Activated naive CD4-positive, alpha-beta T cell treated with anti-CD3 and anti-CD28 coated beads, Interleukin-2, amount 10 ng/mL, durations not matched to agents 7 days and 5 days (primary cell): ENCODE measurements at regions not wholly inside any gene's neighbourhood (a gene's known extent, or its start where the extent isn't known, plus 50 kb on each side); places are given as distances from the start of the nearest gene placed in this dataset.

Source experiments
- CTCF ChIA-PET: fragments of 350-600 bp; sonication (Branson Sonifier 250); formaldehyde crosslinking; loops from one replicate; lab custom pipeline; 2021; ENCODE audit warnings: antibody characterized with exemption; lab: Charles Lee
- DNase-seq: peaks from one replicate; pipeline ENCODE4 v3.0.0-alpha.2; 2020
- H3K27ac Mint-ChIP-seq: one replicate; pipeline ENCODE4 v1.8.0; 2021; ENCODE audit warnings: mild to moderate bottlenecking, moderate library complexity, mixed read lengths
- H3K27me3 Mint-ChIP-seq: one replicate; pipeline ENCODE4 v1.8.0; 2021; ENCODE audit warnings: mild to moderate bottlenecking, mixed read lengths
- H3K36me3 Mint-ChIP-seq: one replicate; pipeline ENCODE4 v1.8.0; 2021; ENCODE audit warnings: mixed read lengths
- H3K4me1 Mint-ChIP-seq: one replicate; pipeline ENCODE4 v1.8.0; 2021; ENCODE audit warnings: mixed read lengths
- H3K4me3 Mint-ChIP-seq: one replicate; pipeline ENCODE4 v1.8.0; 2021; ENCODE audit warnings: mild to moderate bottlenecking, moderate library complexity, mixed read lengths
- H3K9me3 Mint-ChIP-seq: one replicate; pipeline ENCODE4 v1.8.0; 2021; ENCODE audit warnings: mixed read lengths

DNA sequence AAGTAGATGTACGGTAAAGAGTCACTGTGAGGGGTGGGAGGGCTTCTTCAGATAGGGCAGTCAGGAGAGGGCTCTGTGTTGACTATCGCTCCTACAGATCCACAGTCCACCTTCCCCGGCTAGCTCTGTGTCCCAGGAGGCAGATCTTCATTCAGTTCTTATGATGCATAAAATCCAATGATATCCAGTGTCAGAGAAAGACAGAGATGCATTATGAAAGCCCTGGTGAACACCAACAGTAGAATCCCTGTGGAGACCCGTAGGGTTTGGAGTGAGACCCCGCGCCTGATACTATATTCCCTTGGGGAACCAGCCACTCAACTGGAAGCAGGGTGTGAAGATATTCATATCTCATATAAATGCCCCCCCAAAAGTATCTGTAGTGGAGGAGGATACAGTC is 119.8 kb upstream of the SLCO3A1 start:
- no peaks in the 10 kb centered on the region for H3K4me1 Mint-ChIP-seq
- peaks cover 52% of the 10 kb centered on the region for H3K27me3 Mint-ChIP-seq
- H3K36me3 Mint-ChIP-seq: no peaks in the 10 kb centered on the region
- CTCF ChIA-PET: no interaction called here
- no peak for DNase-seq
- H3K4me3 Mint-ChIP-seq: no peak overlapping the region
- no peak overlapping the region for H3K27ac Mint-ChIP-seq
- H3K9me3 Mint-ChIP-seq: no peaks in the 10 kb centered on the region

DNA sequence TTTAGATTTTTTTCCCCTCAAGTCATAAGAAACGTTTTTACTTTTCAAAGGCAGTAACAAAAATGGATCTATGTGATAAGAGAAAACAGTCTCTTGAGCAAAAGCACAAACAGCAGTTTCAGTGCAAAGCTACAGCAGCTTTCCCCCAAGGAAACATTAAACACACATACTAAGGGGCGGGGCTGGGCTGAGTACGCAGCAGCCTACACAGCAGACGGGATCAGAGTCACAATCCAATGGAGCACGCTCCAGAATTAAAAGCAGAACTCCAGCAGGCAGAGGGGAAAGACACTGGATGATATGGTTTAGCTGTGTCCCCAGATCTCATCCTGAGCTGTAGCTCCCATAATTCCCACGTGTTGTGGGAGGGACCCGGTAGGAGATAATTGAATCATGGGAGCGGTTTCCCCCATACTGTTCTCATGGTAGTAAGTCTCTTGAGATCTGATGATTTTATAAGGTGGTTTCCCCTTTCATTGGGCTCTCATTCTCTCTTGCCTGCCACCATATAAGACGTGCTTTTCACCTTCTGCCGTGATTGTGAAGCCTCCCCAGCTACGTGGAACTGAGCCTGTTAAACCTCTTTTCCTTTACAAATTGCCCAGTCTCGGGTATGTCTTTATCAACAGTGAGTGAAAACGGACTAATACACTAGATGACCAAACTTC is 116.2 kb upstream of the SLCO3A1 start:
- H3K27ac Mint-ChIP-seq: no peak overlapping the region
- no peaks in the 10 kb centered on the region for H3K4me1 Mint-ChIP-seq
- no peaks in the 10 kb centered on the region for H3K9me3 Mint-ChIP-seq
- no peak for DNase-seq
- no peaks in the 10 kb centered on the region for H3K36me3 Mint-ChIP-seq
- H3K4me3 Mint-ChIP-seq: no peak overlapping the region
- CTCF ChIA-PET: interaction anchor here (0.6 kb wide), 1 partner anchor 202 kb away, joined by 3 read pairs; no protein-coding TSS in a partner anchor
- peaks cover 42% of the 10 kb centered on the region for H3K27me3 Mint-ChIP-seq

DNA sequence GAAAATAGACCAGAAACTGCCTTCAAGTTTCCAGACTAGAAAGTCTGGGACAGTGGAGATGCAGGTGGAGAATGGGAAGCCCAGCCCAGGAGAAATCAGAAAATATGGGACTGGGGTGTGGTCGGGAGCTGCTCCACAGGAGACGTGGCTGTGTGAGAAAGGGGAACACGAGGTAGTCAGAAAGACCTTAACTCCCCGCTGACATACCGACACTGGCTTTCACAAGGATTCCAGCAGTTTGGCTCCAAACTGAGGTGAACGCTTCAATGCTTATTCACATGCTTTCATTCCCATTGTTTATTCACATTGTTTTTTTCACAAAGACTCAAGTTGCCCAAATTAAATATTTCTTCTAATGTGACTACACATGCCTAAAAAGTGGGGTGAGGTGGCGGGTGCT is 111.5 kb upstream of the SLCO3A1 start:
- CTCF ChIA-PET: no interaction called here
- no peak for DNase-seq
- no peak overlapping the region for H3K4me3 Mint-ChIP-seq
- H3K9me3 Mint-ChIP-seq: no peaks in the 10 kb centered on the region
- H3K27me3 Mint-ChIP-seq: peaks cover 28% of the 10 kb centered on the region
- H3K36me3 Mint-ChIP-seq: no peaks in the 10 kb centered on the region
- no peaks in the 10 kb centered on the region for H3K4me1 Mint-ChIP-seq
- no peak overlapping the region for H3K27ac Mint-ChIP-seq

DNA sequence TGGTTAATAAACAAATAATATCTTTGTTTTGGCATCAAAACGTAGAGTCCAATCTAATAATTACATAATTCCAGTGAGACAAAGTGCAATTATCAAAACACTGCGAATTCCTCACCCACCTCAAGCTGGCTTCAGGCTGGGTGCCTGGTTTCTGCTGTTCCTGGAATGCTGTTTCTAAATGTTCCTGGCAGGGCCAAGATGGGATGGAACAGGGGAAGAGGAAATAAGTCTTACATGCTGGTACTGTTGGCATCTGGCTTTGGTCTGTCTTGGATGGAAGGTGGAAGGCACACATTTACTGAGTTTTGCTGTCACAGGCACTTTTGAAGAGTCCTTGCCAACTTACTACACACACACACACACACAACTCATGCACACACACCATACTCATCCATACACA is 101.9 kb upstream of the SLCO3A1 start:
- DNase-seq: no peak
- Mint-ChIP-seq H3K27ac (no peak overlapping the region), H3K4me3 (no peak overlapping the region), H3K9me3 (peaks cover 2% of the 10 kb centered on the region), H3K27me3 (peaks cover 13% of the 10 kb centered on the region), H3K4me1 (no peaks in the 10 kb centered on the region), H3K36me3 (no peaks in the 10 kb centered on the region)
- CTCF ChIA-PET: no interaction called here

DNA sequence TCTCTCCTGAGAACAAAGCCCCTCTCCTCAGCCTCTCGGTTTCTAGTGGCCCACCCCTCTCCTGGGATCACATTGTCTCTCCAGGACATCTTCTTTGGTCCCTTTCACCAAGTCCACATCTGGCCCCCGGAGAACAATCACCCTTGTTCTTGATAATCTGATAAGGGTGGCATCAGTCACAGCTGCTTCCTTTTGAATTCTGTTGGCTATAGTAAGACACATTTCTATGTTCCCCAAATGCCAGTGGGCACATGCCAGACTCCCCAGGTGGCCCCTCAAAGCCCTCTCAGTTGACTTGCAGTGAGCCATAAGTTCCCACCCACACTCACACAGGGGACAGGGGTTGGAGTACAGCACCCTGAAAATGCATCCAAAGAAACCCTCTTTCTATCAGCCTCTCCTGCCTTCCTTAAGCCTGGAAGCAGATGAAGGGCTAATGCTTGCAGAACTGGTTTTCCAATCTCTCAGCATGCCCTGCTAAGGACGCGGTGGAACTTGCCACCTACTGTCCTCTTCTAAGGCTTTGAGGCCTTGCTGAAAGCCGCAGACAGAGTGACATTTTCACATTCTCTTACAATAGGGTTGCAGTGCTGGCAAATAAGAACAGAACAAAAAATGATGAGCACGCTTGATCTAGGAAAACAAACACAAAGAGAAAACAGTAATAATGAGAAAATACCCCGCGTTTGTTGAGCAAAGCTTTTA is 101.3 kb upstream of the SLCO3A1 start:
- peaks cover 13% of the 10 kb centered on the region for H3K27me3 Mint-ChIP-seq
- CTCF ChIA-PET: interaction anchor here (0.6 kb wide), 1 partner anchor 190 kb away, joined by 5 read pairs; no protein-coding TSS in a partner anchor
- DNase-seq: no peak
- H3K4me3 Mint-ChIP-seq: no peak overlapping the region
- H3K4me1 Mint-ChIP-seq: no peaks in the 10 kb centered on the region
- H3K27ac Mint-ChIP-seq: no peak overlapping the region
- H3K36me3 Mint-ChIP-seq: no peaks in the 10 kb centered on the region
- peaks cover 2% of the 10 kb centered on the region for H3K9me3 Mint-ChIP-seq

DNA sequence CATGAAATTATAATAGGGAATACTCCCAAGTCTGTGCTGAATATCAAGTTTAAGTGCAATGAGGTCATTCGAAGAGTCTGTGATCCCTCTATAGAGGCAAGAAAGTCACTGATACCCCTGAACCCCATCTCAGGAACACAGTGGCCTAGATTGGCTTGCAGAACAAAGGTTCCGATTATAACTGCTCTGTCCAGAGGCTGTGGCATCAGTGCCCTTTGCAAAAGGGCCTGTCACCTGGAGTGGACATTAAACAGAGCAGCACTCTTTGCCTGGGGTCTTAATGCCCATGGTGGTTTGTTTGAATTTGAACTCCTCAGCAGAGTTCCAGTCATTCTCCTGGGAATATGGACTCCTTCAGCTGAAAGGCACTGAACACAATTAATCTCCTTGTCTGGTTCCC is 93.9 kb upstream of the SLCO3A1 start:
- CTCF ChIA-PET: no interaction called here
- Mint-ChIP-seq H3K36me3 (no peaks in the 10 kb centered on the region), H3K27me3 (peaks cover 20% of the 10 kb centered on the region), H3K9me3 (no peaks in the 10 kb centered on the region), H3K4me3 (no peak overlapping the region), H3K27ac (no peak overlapping the region), H3K4me1 (no peaks in the 10 kb centered on the region)
- no peak for DNase-seq

DNA sequence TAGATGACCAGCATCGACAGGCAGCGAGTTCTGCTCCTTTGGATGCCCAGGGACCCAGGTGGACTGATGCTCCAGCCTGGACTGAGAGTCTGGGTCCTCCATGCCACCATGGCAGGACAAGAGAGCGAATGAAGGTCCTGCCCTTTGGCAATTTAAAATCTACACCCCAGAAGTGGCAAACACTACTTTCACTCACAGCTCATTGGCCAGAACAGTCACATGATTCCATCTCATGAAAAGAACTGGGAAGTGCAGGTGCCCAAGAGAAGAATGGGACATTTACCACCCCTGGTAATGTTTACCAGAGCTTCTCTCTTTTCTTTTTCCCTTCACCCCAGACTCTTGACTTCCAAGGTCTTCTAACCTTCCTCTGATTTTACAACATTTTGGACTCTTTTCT is 87.8 kb upstream of the SLCO3A1 start:
- peaks cover 26% of the 10 kb centered on the region for H3K27me3 Mint-ChIP-seq
- H3K27ac Mint-ChIP-seq: no peak overlapping the region
- H3K4me1 Mint-ChIP-seq: no peaks in the 10 kb centered on the region
- CTCF ChIA-PET: no interaction called here
- DNase-seq: no peak
- no peaks in the 10 kb centered on the region for H3K36me3 Mint-ChIP-seq
- no peaks in the 10 kb centered on the region for H3K9me3 Mint-ChIP-seq
- H3K4me3 Mint-ChIP-seq: no peak overlapping the region

DNA sequence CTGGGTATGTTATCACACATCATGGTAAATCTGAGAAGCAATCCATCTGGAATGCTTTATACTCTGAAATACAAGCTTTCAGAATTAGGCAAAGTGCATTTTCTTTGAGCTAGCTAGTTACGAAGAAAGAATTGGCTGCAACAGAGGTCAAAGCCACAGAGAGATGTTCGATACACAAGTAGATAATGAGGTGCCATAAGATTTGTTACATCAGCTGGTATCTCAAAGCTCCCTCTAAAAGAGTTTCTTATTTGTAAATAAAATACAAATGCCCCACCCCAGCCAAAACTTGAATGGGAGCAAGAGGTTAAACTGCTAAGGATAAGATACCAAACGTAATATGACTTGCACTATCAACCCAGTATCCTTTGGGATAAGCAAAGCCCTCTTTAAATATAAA is 84.0 kb upstream of the SLCO3A1 start:
- Mint-ChIP-seq H3K4me3 (no peak overlapping the region), H3K27ac (no peak overlapping the region), H3K27me3 (peaks cover 21% of the 10 kb centered on the region), H3K4me1 (no peaks in the 10 kb centered on the region), H3K36me3 (no peaks in the 10 kb centered on the region), H3K9me3 (no peaks in the 10 kb centered on the region)
- CTCF ChIA-PET: no interaction called here
- no peak for DNase-seq

DNA sequence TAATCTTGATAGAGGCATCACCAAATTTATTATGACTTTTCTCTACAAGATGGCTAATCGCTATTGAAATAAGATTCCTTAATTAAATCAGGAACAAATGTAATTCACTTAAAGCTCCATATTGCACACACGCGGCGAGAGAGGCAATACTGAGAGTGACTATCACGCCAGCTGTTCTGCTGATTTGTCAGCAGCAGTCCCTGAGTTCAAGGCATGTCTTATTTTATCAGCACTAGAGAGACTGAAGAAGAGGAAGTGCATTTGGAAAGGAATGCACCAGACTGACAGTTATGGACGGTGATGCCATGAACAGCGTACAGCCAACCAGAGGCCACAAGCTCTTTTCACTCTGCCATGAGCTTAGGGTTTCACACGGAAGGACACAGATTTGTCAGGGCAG is 83.6 kb upstream of the SLCO3A1 start:
- Mint-ChIP-seq H3K4me3 (no peak overlapping the region), H3K36me3 (no peaks in the 10 kb centered on the region), H3K9me3 (no peaks in the 10 kb centered on the region), H3K27ac (no peak overlapping the region), H3K27me3 (peaks cover 19% of the 10 kb centered on the region), H3K4me1 (no peaks in the 10 kb centered on the region)
- CTCF ChIA-PET: no interaction called here
- DNase-seq: no peak

DNA sequence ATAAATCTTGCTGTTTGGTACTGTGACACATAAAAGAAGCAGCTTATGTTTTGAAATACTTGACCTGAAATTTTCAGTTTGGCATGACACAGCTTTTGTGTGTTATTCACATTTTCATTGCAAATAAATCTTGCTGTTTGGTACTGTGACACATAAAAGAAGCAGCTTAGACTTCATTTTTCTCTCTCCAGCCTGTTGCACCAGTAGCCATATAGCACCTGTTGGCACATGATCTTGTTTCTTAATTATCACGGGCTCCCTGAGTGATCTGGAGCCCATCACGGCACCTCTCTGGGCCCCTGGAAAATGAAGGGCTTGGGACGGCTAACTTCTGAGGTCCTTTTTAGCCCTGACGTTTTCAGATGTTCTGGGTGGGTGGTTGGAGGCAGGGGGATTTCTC is 77.4 kb upstream of the SLCO3A1 start:
- CTCF ChIA-PET: no interaction called here
- Mint-ChIP-seq H3K4me3 (no peak overlapping the region), H3K27ac (no peak overlapping the region), H3K4me1 (no peaks in the 10 kb centered on the region), H3K9me3 (no peaks in the 10 kb centered on the region), H3K27me3 (peaks cover 17% of the 10 kb centered on the region), H3K36me3 (no peaks in the 10 kb centered on the region)
- DNase-seq: no peak

DNA sequence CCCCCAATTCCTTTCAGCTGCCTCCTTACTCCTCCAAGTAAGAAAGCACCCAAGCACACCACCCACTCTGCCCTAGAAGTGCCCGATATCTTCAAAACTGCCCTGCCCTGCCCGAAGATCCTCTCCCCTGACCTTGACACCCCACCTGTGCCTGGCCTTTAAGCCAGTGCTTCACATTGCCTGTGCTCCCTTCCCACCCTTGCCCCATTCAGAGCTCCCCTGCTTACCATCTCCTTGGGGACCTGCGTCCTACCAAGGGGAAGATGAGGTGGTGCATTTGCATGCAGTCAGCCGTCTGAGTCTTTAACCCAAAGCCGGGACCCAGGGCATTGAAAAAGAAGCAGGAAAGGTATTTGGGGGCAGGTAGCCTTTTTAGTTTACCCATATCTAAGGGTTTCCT is 73.5 kb upstream of the SLCO3A1 start:
- no peaks in the 10 kb centered on the region for H3K4me1 Mint-ChIP-seq
- H3K27ac Mint-ChIP-seq: no peak overlapping the region
- peaks cover 35% of the 10 kb centered on the region for H3K27me3 Mint-ChIP-seq
- CTCF ChIA-PET: interaction anchor here (1.9 kb wide), 1 partner anchor 74 kb away, joined by 5 read pairs; no protein-coding TSS in a partner anchor
- no peak for DNase-seq
- H3K9me3 Mint-ChIP-seq: no peaks in the 10 kb centered on the region
- no peak overlapping the region for H3K4me3 Mint-ChIP-seq
- H3K36me3 Mint-ChIP-seq: no peaks in the 10 kb centered on the region

DNA sequence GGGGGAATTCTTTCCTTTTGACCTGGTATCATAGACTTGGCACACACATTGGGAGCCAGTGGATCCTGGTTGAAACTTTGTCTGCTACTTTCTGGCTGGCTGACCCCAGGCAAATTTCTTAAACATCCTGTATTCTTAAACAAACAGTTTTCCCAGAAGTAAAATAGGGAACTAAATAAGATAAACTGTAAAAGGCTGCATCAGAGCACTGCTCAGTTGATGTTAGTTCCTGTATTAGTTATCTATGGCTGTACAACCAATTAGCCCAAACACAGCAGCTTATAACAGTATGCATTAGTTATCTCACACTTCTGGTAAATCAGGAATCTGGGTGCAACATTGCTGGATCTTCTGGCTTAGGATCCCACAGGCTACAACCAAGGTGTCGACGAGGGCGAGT is 73.1 kb upstream of the SLCO3A1 start:
- no peak overlapping the region for H3K27ac Mint-ChIP-seq
- H3K4me1 Mint-ChIP-seq: no peaks in the 10 kb centered on the region
- DNase-seq: no peak
- H3K4me3 Mint-ChIP-seq: no peak overlapping the region
- H3K9me3 Mint-ChIP-seq: no peaks in the 10 kb centered on the region
- H3K27me3 Mint-ChIP-seq: peaks cover 37% of the 10 kb centered on the region
- H3K36me3 Mint-ChIP-seq: no peaks in the 10 kb centered on the region
- CTCF ChIA-PET: no interaction called here

DNA sequence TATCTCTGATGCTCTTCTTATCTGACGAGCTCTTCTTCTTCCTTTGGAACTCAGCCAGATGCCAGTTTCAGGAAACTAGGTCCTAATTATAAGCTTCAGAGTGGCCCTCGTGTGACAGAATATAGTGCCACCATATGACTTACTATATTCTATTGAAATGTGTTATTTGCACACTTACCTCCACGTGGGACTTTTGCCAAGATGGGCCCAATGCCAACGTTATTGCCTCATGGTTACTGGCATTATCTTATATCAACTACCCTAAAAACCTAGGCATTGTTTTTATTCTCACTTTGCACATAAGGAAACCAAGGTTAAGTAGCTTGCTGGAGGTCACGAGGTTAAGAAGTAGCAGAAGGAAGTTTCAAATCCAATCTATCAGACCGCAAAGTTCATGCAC is 71.3 kb upstream of the SLCO3A1 start:
- CTCF ChIA-PET: no interaction called here
- Mint-ChIP-seq H3K9me3 (no peaks in the 10 kb centered on the region), H3K27me3 (peaks cover 33% of the 10 kb centered on the region), H3K27ac (no peak overlapping the region), H3K4me3 (no peak overlapping the region), H3K4me1 (no peaks in the 10 kb centered on the region), H3K36me3 (no peaks in the 10 kb centered on the region)
- DNase-seq: no peak

DNA sequence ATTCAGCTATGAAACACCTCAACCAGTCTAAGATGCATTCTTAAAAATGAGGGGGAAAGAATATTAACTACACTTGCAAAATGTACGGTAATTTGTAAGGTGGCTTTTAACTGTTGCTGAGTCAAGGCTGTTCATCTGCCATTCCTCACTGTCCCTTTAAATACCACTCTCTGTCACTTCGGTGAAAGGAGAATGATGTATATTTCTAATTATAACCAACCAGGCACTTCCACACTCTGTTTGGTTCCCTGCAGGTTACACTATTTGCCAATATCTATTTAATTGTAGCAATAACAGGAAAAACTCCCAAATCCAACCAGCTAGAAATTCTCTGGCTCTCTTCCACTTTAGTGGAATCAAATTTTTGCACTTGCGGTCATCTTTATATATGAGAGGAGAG is 70.5 kb upstream of the SLCO3A1 start:
- no peaks in the 10 kb centered on the region for H3K4me1 Mint-ChIP-seq
- H3K9me3 Mint-ChIP-seq: no peaks in the 10 kb centered on the region
- no peaks in the 10 kb centered on the region for H3K36me3 Mint-ChIP-seq
- H3K4me3 Mint-ChIP-seq: no peak overlapping the region
- DNase-seq: no peak
- no peak overlapping the region for H3K27ac Mint-ChIP-seq
- H3K27me3 Mint-ChIP-seq: peaks cover 33% of the 10 kb centered on the region
- CTCF ChIA-PET: no interaction called here

DNA sequence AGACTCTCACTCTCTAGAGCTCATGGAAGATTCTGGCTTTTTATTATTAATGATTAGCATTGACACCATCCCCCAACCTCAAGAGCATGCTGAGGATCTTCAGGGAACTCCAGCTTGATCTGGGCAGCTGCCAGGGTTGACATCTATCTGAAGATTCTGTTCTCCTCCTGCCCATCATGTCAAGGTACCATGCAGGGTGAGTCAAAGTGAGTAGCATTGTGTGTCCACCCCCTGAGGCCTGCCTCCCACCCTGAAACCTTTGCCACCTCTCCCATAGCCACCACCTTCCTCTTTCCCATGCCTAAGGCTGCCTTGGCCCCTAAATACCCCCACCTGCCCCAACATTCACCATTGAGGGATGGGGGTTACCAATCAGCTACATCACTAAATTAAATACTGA is 70.1 kb upstream of the SLCO3A1 start:
- no peak overlapping the region for H3K4me3 Mint-ChIP-seq
- CTCF ChIA-PET: no interaction called here
- DNase-seq: no peak
- peaks cover 33% of the 10 kb centered on the region for H3K27me3 Mint-ChIP-seq
- no peaks in the 10 kb centered on the region for H3K36me3 Mint-ChIP-seq
- H3K4me1 Mint-ChIP-seq: no peaks in the 10 kb centered on the region
- H3K9me3 Mint-ChIP-seq: no peaks in the 10 kb centered on the region
- H3K27ac Mint-ChIP-seq: no peak overlapping the region
